ENCODE measurements at regions not wholly inside any gene's neighbourhood (a gene's known extent, or its start where the extent isn't known, plus 50 kb on each side); places are given as distances from the start of the nearest gene placed in this dataset.

DNA sequence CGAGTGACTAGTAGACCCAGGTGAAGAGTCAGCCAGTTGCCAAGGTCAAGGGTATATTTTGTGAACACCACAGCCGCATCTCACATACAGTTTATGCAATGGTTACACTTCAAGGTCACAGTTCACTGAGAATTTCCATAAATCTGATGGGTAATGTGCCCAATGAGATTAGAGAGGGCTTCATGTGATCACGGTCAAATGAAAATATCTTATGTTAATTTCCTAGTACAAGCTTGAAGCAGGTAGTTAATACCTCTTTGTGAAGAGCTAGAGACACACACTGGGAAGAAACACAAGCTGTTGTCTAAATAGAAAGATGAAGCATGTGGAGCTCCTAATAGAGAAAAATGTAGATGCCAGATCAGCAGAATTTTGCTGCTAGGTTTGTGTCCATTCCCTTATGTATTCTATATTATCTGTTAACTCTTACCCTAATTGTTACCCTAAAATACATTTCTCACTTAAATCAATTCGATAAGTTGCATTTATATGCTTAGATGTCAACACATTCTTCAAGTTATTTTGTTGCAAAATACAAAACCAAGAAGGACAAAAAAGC lies 136.0 kb downstream of the NR2F2 start:
- TF ChIP-seq ZNF785 (tag by site-specific recombination; IDR thresholded peaks at IDR 0.05) (no peak), CTCF (tag by site-specific recombination; IDR thresholded peaks at IDR 0.05) (no peak), BCL11A (tag by site-specific recombination; IDR thresholded peaks at IDR 0.05; ENCODE audit: low read depth) (no peak), SCRT1 (tag by site-specific recombination; IDR thresholded peaks at IDR 0.05; ENCODE audit: borderline replicate concordance) (no peak), ZNF292 (tag by site-specific recombination; IDR thresholded peaks at IDR 0.05; ENCODE audit: borderline replicate concordance, low read depth) (no peak), ZBTB48 (tag by site-specific recombination; IDR thresholded peaks at IDR 0.05) (no peak), ZNF670 (tag by site-specific recombination; IDR thresholded peaks at IDR 0.05; ENCODE audit: low read depth) (no peak), KLF7 (tag by site-specific recombination; IDR thresholded peaks at IDR 0.05; ENCODE audit: borderline replicate concordance) (no peak), FEZF1 (tag by site-specific recombination; IDR thresholded peaks at IDR 0.05) (no peak)
- TF ChIP-seq, protein P1, sequence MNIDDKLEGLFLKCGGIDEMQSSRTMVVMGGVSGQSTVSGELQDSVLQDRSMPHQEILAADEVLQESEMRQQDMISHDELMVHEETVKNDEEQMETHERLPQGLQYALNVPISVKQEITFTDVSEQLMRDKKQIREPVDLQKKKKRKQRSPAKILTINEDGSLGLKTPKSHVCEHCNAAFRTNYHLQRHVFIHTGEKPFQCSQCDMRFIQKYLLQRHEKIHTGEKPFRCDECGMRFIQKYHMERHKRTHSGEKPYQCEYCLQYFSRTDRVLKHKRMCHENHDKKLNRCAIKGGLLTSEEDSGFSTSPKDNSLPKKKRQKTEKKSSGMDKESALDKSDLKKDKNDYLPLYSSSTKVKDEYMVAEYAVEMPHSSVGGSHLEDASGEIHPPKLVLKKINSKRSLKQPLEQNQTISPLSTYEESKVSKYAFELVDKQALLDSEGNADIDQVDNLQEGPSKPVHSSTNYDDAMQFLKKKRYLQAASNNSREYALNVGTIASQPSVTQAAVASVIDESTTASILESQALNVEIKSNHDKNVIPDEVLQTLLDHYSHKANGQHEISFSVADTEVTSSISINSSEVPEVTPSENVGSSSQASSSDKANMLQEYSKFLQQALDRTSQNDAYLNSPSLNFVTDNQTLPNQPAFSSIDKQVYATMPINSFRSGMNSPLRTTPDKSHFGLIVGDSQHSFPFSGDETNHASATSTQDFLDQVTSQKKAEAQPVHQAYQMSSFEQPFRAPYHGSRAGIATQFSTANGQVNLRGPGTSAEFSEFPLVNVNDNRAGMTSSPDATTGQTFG (tag by site-specific recombination; IDR thresholded peaks at IDR 0.05; ENCODE audit: borderline replicate concordance): no peak

All from HEK293 (cell line).